ENCODE measurements at regions not wholly inside any gene's neighbourhood (a gene's known extent, or its start where the extent isn't known, plus 50 kb on each side); places are given as distances from the start of the nearest gene placed in this dataset.

GRCh38 chr1:88070956-88071355 lies 613.1 kb upstream of the PKN2 start:
- no peaks in the 10 kb centered on the region for H3K27me3 Mint-ChIP-seq (ENCODE audit: insufficient read depth, unreplicated experiment)
- DNase-seq: no peak
- H3K9me3 ChIP-seq: no peaks in the 10 kb centered on the region
- no peaks in the 10 kb centered on the region for H3K4me1 ChIP-seq
- no peaks in the 10 kb centered on the region for H3K36me3 ChIP-seq (ENCODE audit: control insufficient read depth, insufficient read depth, low read length)
- no peaks in the 10 kb centered on the region for H3K9me3 Mint-ChIP-seq (ENCODE audit: unreplicated experiment)
- intact Hi-C loops (cut with micrococcal nuclease; ENCODE audit: unreplicated experiment): loop anchor here (10.0 kb wide), 1 partner anchor 104 kb away; no protein-coding TSS in a partner anchor
- TF ChIP-seq CTCF (IDR thresholded peaks at IDR 0.05; ENCODE audit: insufficient read depth in 1 of 2, low read depth in 1 of 2, low read length in 1 of 2, severe bottlenecking in 1 of 2, unreplicated experiment in 1 of 2): no peak
- no peak overlapping the region for H3K4me3 ChIP-seq (ENCODE audit: low read depth, low read length)
- no peaks in the 10 kb centered on the region for H3K27me3 ChIP-seq (replicated peaks; ENCODE audit: control insufficient read depth, insufficient read depth, low read length)
- H3K36me3 Mint-ChIP-seq (ENCODE audit: insufficient read depth, unreplicated experiment): no peaks in the 10 kb centered on the region
- no peak overlapping the region for H3K4me3 Mint-ChIP-seq (ENCODE audit: unreplicated experiment)
- no peak overlapping the region for H3K27ac Mint-ChIP-seq (ENCODE audit: unreplicated experiment)
- POLR2A ChIA-PET: no interaction called here
- peaks cover under 1% of the 10 kb centered on the region for H3K4me1 Mint-ChIP-seq (ENCODE audit: low read depth, unreplicated experiment)
- CTCF ChIA-PET: no interaction called here
- no TSS peak for BruUV-seq (replicated peaks)

- POLR2A ChIA-PET: no interaction called here
- H3K36me3 ChIP-seq (ENCODE audit: control insufficient read depth, insufficient read depth, low read length): no peaks in the 10 kb centered on the region
- BruUV-seq (replicated peaks): no TSS peak
- H3K9me3 ChIP-seq: no peaks in the 10 kb centered on the region
- H3K27me3 ChIP-seq (replicated peaks; ENCODE audit: control insufficient read depth, insufficient read depth, low read length): no peaks in the 10 kb centered on the region
- H3K4me3 Mint-ChIP-seq (ENCODE audit: unreplicated experiment): no peak overlapping the region
- CTCF ChIA-PET: no interaction called here
- intact Hi-C loops (cut with micrococcal nuclease; ENCODE audit: unreplicated experiment): loop anchor here (10.0 kb wide), 1 partner anchor 100 kb away; no protein-coding TSS in a partner anchor
- H3K27ac Mint-ChIP-seq (ENCODE audit: unreplicated experiment): no peak overlapping the region
- no peaks in the 10 kb centered on the region for H3K27me3 Mint-ChIP-seq (ENCODE audit: insufficient read depth, unreplicated experiment)
- no peaks in the 10 kb centered on the region for H3K4me1 ChIP-seq
- no peak for TF ChIP-seq CTCF (IDR thresholded peaks at IDR 0.05; ENCODE audit: insufficient read depth in 1 of 2, low read depth in 1 of 2, low read length in 1 of 2, severe bottlenecking in 1 of 2, unreplicated experiment in 1 of 2)
- peaks cover 8% of the 10 kb centered on the region for H3K9me3 Mint-ChIP-seq (ENCODE audit: unreplicated experiment)
- no peak for DNase-seq
- H3K36me3 Mint-ChIP-seq (ENCODE audit: insufficient read depth, unreplicated experiment): no peaks in the 10 kb centered on the region
- peaks cover 8% of the 10 kb centered on the region for H3K4me1 Mint-ChIP-seq (ENCODE audit: low read depth, unreplicated experiment)
- no peak overlapping the region for H3K4me3 ChIP-seq (ENCODE audit: low read depth, low read length)
Observed at GRCh38 chr1:88074661-88075060, 609.4 kb upstream of the PKN2 start.

GRCh38 chr1:88075813-88076212 lies 608.3 kb upstream of the PKN2 start:
- Mint-ChIP-seq H3K4me3 (ENCODE audit: unreplicated experiment) (no peak overlapping the region), H3K9me3 (ENCODE audit: unreplicated experiment) (peaks cover 8% of the 10 kb centered on the region), H3K27me3 (ENCODE audit: insufficient read depth, unreplicated experiment) (no peaks in the 10 kb centered on the region), H3K4me1 (ENCODE audit: low read depth, unreplicated experiment) (peaks cover 8% of the 10 kb centered on the region), H3K36me3 (ENCODE audit: insufficient read depth, unreplicated experiment) (no peaks in the 10 kb centered on the region), H3K27ac (ENCODE audit: unreplicated experiment) (no peak overlapping the region)
- Histone ChIP-seq H3K4me1 (no peaks in the 10 kb centered on the region), H3K27me3 (replicated peaks; ENCODE audit: control insufficient read depth, insufficient read depth, low read length) (no peaks in the 10 kb centered on the region), H3K4me3 (ENCODE audit: low read depth, low read length) (no peak overlapping the region), H3K36me3 (ENCODE audit: control insufficient read depth, insufficient read depth, low read length) (no peaks in the 10 kb centered on the region), H3K9me3 (no peaks in the 10 kb centered on the region)
- ChIA-PET CTCF (no interaction called here), POLR2A (no interaction called here)
- DNase-seq: no peak
- no TSS peak for BruUV-seq (replicated peaks)
- TF ChIP-seq CTCF (IDR thresholded peaks at IDR 0.05; ENCODE audit: insufficient read depth in 1 of 2, low read depth in 1 of 2, low read length in 1 of 2, severe bottlenecking in 1 of 2, unreplicated experiment in 1 of 2): no peak
- intact Hi-C loops (cut with micrococcal nuclease; ENCODE audit: unreplicated experiment): loop anchor here (10.0 kb wide), 1 partner anchor 99 kb away; no protein-coding TSS in a partner anchor

Data from Caco-2 (cell line).